ENCODE measurements at regions not wholly inside any gene's neighbourhood (a gene's known extent, or its start where the extent isn't known, plus 50 kb on each side); places are given as distances from the start of the nearest gene placed in this dataset.

GRCh38 chr5:27523629-27524028, 485.2 kb upstream of the CDH9 start:
- Histone ChIP-seq H3K27me3 (ENCODE audit: control insufficient read depth in 2 of 2, insufficient read depth in 2 of 2, low read length in 2 of 2) (no peaks in the 10 kb centered on the region), H3K36me3 (ENCODE audit: control insufficient read depth in 2 of 2, extremely low read depth in 1 of 2, insufficient read depth in 2 of 2, low read length in 2 of 2) (no peaks in the 10 kb centered on the region), H4K20me1 (replicated peaks; ENCODE audit: control insufficient read depth, extremely low read depth, insufficient read depth, low read length) (no peaks in the 10 kb centered on the region), H3K4me1 (ENCODE audit: control insufficient read depth, extremely low read depth, insufficient read depth, low read length) (no peaks in the 10 kb centered on the region), H3K9me1 (replicated peaks; ENCODE audit: control insufficient read depth, extremely low read depth, insufficient read depth, low read length) (no peaks in the 10 kb centered on the region), H3K27ac (ENCODE audit: insufficient read depth, low read depth, low read length) (no peak overlapping the region), H3K79me2 (ENCODE audit: control insufficient read depth, insufficient read depth, low read length) (no peaks in the 10 kb centered on the region), H2AFZ (ENCODE audit: low read depth, low read length) (no peak overlapping the region), H3K9ac (replicated peaks; ENCODE audit: extremely low read depth, insufficient read depth, low read length) (no peak overlapping the region), H3K4me2 (ENCODE audit: insufficient read depth, low read length) (no peak overlapping the region), H3K4me3 (replicated peaks in 1 of 3; ENCODE audit: insufficient read depth in 1 of 3, low read depth in 1 of 3, low read length in 3 of 3) (no peak overlapping the region), H3K9me3 (replicated peaks; ENCODE audit: control insufficient read depth, insufficient read depth, low read length) (peaks cover 2% of the 10 kb centered on the region)
- intact Hi-C loops (cut with micrococcal nuclease) (no loop called here), dilution Hi-C loops (cut with MboI; ENCODE audit: extremely low pct_ligation_motif_present, low sequenced_read_pairs) (no loop called here)
- FAIRE-seq (no peak), DNase-seq (ENCODE audit: low read depth, low spot score) (no peak)
- POLR2A ChIA-PET: no interaction called here
- BruUV-seq (replicated peaks): no TSS peak
- TF ChIP-seq JUN (IDR thresholded peaks at IDR 0.05; ENCODE audit: borderline replicate concordance, insufficient read depth, insufficient read length, low read depth) (no peak), FOS (IDR thresholded peaks at IDR 0.05; ENCODE audit: borderline replicate concordance, insufficient read depth, low read length) (no peak), EZH2 (IDR thresholded peaks at IDR 0.05; ENCODE audit: borderline replicate concordance, low read depth, low read length, severe bottlenecking) (no peak), MYC (IDR thresholded peaks at IDR 0.05; ENCODE audit: low read depth, low read length) (no peak), POLR2AphosphoS5 (IDR thresholded peaks at IDR 0.05; ENCODE audit: insufficient read depth, low read depth, low read length) (no peak), GATA2 (IDR thresholded peaks at IDR 0.05; ENCODE audit: insufficient read depth, insufficient read length, low read depth, low read length) (no peak)
- TF ChIP-seq, protein P1, sequence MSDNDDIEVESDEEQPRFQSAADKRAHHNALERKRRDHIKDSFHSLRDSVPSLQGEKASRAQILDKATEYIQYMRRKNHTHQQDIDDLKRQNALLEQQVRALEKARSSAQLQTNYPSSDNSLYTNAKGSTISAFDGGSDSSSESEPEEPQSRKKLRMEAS (IDR thresholded peaks at IDR 0.05; ENCODE audit: insufficient read depth, insufficient read length): no peak
- CTCF ChIA-PET: no interaction called here

DNA sequence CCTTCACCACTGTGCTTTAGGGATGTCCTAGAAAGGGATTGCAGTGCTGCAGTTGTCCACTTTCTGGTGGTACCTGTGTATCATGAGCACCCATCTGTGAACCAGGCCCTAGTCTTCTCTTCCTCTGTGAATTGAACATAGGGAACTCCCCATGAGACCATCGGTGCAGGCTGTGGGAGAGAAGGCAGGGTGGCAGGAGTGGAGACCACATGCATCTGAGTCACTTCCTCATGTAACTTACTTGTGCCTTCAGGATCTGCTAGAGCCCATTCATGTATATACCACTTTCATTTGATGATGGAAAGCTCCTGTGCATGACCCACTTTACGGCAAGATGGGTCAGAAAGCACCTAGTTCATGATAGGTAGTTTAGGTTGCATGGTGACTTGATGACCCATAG, 478.1 kb upstream of the CDH9 start:
- no peak overlapping the region for H3K4me3 ChIP-seq (replicated peaks in 1 of 3; ENCODE audit: insufficient read depth in 1 of 3, low read depth in 1 of 3, low read length in 3 of 3)
- FAIRE-seq: no peak
- no TSS peak for BruUV-seq (replicated peaks)
- no peaks in the 10 kb centered on the region for H3K36me3 ChIP-seq (ENCODE audit: control insufficient read depth in 2 of 2, extremely low read depth in 1 of 2, insufficient read depth in 2 of 2, low read length in 2 of 2)
- H3K4me1 ChIP-seq (ENCODE audit: control insufficient read depth, extremely low read depth, insufficient read depth, low read length): no peaks in the 10 kb centered on the region
- no peak overlapping the region for H3K9ac ChIP-seq (replicated peaks; ENCODE audit: extremely low read depth, insufficient read depth, low read length)
- no peak overlapping the region for H3K4me2 ChIP-seq (ENCODE audit: insufficient read depth, low read length)
- DNase-seq (ENCODE audit: low read depth, low spot score): no peak
- H2AFZ ChIP-seq (ENCODE audit: low read depth, low read length): no peak overlapping the region
- H3K9me1 ChIP-seq (replicated peaks; ENCODE audit: control insufficient read depth, extremely low read depth, insufficient read depth, low read length): no peaks in the 10 kb centered on the region
- no peaks in the 10 kb centered on the region for H3K79me2 ChIP-seq (ENCODE audit: control insufficient read depth, insufficient read depth, low read length)
- ChIA-PET CTCF (no interaction called here), POLR2A (no interaction called here)
- H3K9me3 ChIP-seq (replicated peaks; ENCODE audit: control insufficient read depth, insufficient read depth, low read length): no peaks in the 10 kb centered on the region
- intact Hi-C loops (cut with micrococcal nuclease) (no loop called here), dilution Hi-C loops (cut with MboI; ENCODE audit: extremely low pct_ligation_motif_present, low sequenced_read_pairs) (no loop called here)
- H3K27ac ChIP-seq (ENCODE audit: insufficient read depth, low read depth, low read length): no peak overlapping the region
- no peaks in the 10 kb centered on the region for H4K20me1 ChIP-seq (replicated peaks; ENCODE audit: control insufficient read depth, extremely low read depth, insufficient read depth, low read length)
- TF ChIP-seq FOS (IDR thresholded peaks at IDR 0.05; ENCODE audit: borderline replicate concordance, insufficient read depth, low read length): no peak
- H3K27me3 ChIP-seq (ENCODE audit: control insufficient read depth in 2 of 2, insufficient read depth in 2 of 2, low read length in 2 of 2): no peaks in the 10 kb centered on the region

All from endothelial cell of umbilical vein (primary cell).